Muscle of leg (tissue), 3 donors: ENCODE measurements at regions not wholly inside any gene's neighbourhood (a gene's known extent, or its start where the extent isn't known, plus 50 kb on each side); places are given as distances from the start of the nearest gene placed in this dataset.
A peak's percentile ranks its signal among the peaks of the same experiment; 100 is the strongest.

Experiments used
- DNase-seq: peaks from one replicate; pipeline ENCODE4 v3.0.0; 2013
- H3K27ac ChIP-seq: one replicate; pipeline ENCODE4 v1.5.1; 2013; ENCODE audit warnings: mild to moderate bottlenecking, low read length, control low read depth
- H3K27me3 ChIP-seq: one replicate; pipeline ENCODE4 v1.6.1; 2013; ENCODE audit warnings: low read length; ENCODE audit not compliant: control insufficient read depth, insufficient read depth
- H3K36me3 ChIP-seq: one replicate; pipeline ENCODE4 v1.6.1; 2013; ENCODE audit warnings: low read length; ENCODE audit not compliant: control insufficient read depth, insufficient read depth
- H3K4me1 ChIP-seq: one replicate; pipeline ENCODE4 v1.6.1; 2013; ENCODE audit warnings: low read length; ENCODE audit not compliant: control insufficient read depth, insufficient read depth
- H3K4me3 ChIP-seq: one replicate; pipeline ENCODE4 v1.5.1; 2013; ENCODE audit warnings: low read length, control low read depth
- H3K9me3 ChIP-seq: replicated peaks from 2 replicates; pipeline ENCODE4 v1.6.1; 2013; ENCODE audit warnings: low read depth, low read length; ENCODE audit not compliant: control insufficient read depth
- WGBS: methylation state at CpG from one replicate; pipeline ENCODE4 v1.1.5; 2013; ENCODE audit warnings: missing lambda C conversion rate; ENCODE audit not compliant: insufficient coverage; 5-methylcytosine and 5-hydroxymethylcytosine counted together

DNA sequence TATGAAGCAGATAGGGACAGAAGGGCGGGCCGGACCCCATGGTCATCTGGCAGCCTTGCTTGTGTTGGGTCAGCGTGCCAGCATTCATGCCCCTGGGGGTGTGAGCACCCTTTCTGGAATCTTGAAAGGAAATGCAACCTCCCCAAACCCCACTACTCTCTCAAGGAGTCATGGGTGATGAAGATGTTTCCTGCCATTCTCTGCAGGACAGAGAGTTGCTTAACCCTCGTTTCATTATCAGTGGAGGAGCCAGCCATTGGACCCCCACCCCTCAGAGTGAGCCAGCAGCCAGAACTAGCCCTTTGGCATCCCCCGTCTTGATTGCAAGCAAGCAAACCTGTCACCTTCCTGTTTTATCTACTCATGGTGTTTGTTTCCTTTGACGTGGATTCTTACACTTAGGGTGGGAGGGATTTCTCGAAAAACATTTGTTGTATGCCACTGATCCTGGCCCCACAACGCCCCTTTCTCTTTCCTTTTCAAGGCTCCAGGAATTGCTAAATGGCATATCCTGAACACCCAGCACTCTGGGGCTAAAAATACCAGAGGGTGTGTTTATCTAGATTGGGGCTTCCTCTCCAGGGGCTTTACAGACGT, 258.3 kb downstream of the ETS1 start:
- Histone ChIP-seq H3K36me3 (no peaks in the 10 kb centered on the region), H3K27ac (peak overlapping the region; percentile 65), H3K9me3 (no peaks in the 10 kb centered on the region), H3K27me3 (no peaks in the 10 kb centered on the region), H3K4me3 (no peak overlapping the region), H3K4me1 (no peaks in the 10 kb centered on the region)
- DNase-seq = peak; percentile 60
- whole genome bisulfite sequencing = 40% methylated on average over 1 of the region's 9 CpGs

- no CpG with 5 or more reads among the region's 4 CpGs for WGBS
- no peak overlapping the region for H3K4me3 ChIP-seq
Measured at GRCh38 chr11:128327274-128327673, 260.1 kb downstream of the ETS1 start.

GRCh38 chr11:128326791-128327190, 260.6 kb downstream of the ETS1 start:
- H3K4me1 ChIP-seq = no peaks in the 10 kb centered on the region
- DNase-seq = no peak
- H3K27ac ChIP-seq = no peak overlapping the region
- H3K36me3 ChIP-seq = no peaks in the 10 kb centered on the region
- H3K4me3 ChIP-seq = no peak overlapping the region
- 59% methylated on average over 5 of the region's 7 CpGs for WGBS
- H3K27me3 ChIP-seq = no peaks in the 10 kb centered on the region
- H3K9me3 ChIP-seq = no peaks in the 10 kb centered on the region

More at GRCh38 chr11:128327274-128327673, 260.1 kb downstream of the ETS1 start:
- Histone ChIP-seq H3K9me3 (no peaks in the 10 kb centered on the region), H3K36me3 (no peaks in the 10 kb centered on the region), H3K27me3 (no peaks in the 10 kb centered on the region), H3K4me1 (no peaks in the 10 kb centered on the region), H3K27ac (no peak overlapping the region)
- DNase-seq = no peak

DNA sequence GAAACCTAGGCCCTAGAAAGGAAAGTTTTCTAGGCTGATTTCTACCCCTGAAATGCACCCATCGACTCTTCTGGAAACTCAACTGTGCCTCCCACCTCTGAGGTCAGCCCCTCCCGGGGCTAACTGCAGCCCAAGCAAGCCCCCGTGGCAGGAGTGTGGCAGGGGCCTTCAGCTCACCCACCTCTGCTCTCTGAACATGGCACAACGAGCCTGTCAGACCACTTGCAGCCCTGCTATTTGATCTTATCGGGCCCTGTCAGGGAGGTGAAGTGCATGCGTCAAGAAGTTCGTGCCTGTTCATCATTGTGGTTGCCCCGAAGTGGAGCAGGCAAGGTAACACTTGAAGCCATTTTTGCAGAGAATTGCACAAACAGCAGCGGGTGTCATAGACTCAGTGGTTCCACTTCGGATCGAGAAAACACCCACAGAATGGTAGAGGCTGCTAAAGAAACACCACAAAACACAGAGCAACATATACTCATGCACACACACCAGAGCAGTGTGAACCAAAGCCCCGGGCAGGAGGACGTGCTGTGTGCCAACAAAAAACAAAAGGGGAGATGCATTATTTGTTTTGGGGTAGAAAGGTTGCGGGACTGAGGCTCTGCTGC, 262.7 kb downstream of the ETS1 start:
- Histone ChIP-seq H3K4me3 (no peak overlapping the region), H3K36me3 (no peaks in the 10 kb centered on the region), H3K27me3 (no peaks in the 10 kb centered on the region), H3K9me3 (no peaks in the 10 kb centered on the region), H3K4me1 (no peaks in the 10 kb centered on the region), H3K27ac (peak overlapping the region; percentile 24)
- no peak for DNase-seq
- WGBS = 81% methylated on average over 14 of the region's 14 CpGs

DNA sequence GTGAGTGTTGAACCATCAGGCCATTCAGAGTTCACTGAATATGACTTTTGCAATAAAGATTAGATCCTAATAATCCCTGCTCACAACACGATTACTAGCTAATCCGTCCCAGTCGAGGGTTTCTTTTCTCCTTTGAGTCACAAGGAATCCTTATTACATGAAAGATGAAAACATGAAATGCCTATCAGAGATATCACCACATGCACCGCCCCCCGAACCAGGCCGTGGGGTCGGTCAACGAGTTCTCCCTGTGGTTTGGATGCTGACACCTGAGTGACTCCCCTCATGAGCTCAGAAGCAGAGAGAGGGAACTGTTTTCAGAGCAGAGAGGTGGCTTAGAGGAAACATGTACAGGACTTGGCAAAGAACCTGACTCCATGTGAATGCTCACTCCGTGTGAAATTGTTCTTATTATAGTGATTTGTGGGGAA, 263.3 kb downstream of the ETS1 start:
- Histone ChIP-seq H3K4me3 (no peak overlapping the region), H3K27ac (no peak overlapping the region), H3K36me3 (no peaks in the 10 kb centered on the region), H3K9me3 (no peaks in the 10 kb centered on the region), H3K27me3 (no peaks in the 10 kb centered on the region), H3K4me1 (no peaks in the 10 kb centered on the region)
- 77% methylated on average over 3 of the region's 9 CpGs for WGBS
- DNase-seq = no peak

DNA sequence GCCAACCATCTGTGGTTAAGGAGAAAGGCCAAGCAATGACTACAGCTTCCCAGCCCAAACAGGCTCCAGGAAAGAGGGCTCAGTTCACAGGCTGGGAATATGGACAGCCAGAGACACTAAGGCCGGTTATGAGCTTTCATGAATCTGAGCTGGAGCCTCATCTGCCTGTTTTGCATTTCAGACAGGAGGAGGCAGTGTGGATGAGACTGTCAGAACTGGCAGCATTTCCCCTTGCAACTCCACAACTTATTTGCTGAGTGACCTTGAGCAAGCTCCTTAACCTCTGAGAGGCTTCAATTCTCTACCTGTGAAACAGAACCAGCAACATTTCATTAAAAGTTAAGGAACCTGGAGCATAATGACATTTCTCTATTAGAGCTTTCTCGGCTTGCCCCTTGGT, 264.0 kb downstream of the ETS1 start:
- Histone ChIP-seq H3K4me1 (no peaks in the 10 kb centered on the region), H3K36me3 (no peaks in the 10 kb centered on the region), H3K27ac (no peak overlapping the region)

GRCh38 chr11:128318856-128319474, 268.4 kb downstream of the ETS1 start:
- Histone ChIP-seq H3K4me3 (no peak overlapping the region), H3K27ac (no peak overlapping the region), H3K4me1 (no peaks in the 10 kb centered on the region), H3K27me3 (no peaks in the 10 kb centered on the region), H3K36me3 (no peaks in the 10 kb centered on the region), H3K9me3 (peaks cover 10% of the 10 kb centered on the region)
- WGBS = 0% methylated on average over 1 of the region's 8 CpGs
- DNase-seq = no peak

More for the DNA sequence above, 264.0 kb downstream of the ETS1 start:
- no peaks in the 10 kb centered on the region for H3K9me3 ChIP-seq
- 33% methylated on average over 1 of the region's 2 CpGs for WGBS
- H3K27me3 ChIP-seq = no peaks in the 10 kb centered on the region
- no peak overlapping the region for H3K4me3 ChIP-seq
- DNase-seq = no peak

- WGBS = no CpG with 5 or more reads among the region's 4 CpGs
- H3K36me3 ChIP-seq = no peaks in the 10 kb centered on the region
- no peak overlapping the region for H3K4me3 ChIP-seq
- H3K27ac ChIP-seq = no peak overlapping the region
- peaks cover 10% of the 10 kb centered on the region for H3K9me3 ChIP-seq
- H3K4me1 ChIP-seq = no peaks in the 10 kb centered on the region
- no peak for DNase-seq
- H3K27me3 ChIP-seq = no peaks in the 10 kb centered on the region
Measured at GRCh38 chr11:128316541-128317227, 270.7 kb downstream of the ETS1 start.

- H3K36me3 ChIP-seq = no peaks in the 10 kb centered on the region
- DNase-seq = no peak
- no CpG with 5 or more reads among the region's 3 CpGs for WGBS
- no peaks in the 10 kb centered on the region for H3K27me3 ChIP-seq
- H3K4me1 ChIP-seq = no peaks in the 10 kb centered on the region
- H3K4me3 ChIP-seq = no peak overlapping the region
- peaks cover 10% of the 10 kb centered on the region for H3K9me3 ChIP-seq
- H3K27ac ChIP-seq = no peak overlapping the region
Measured at GRCh38 chr11:128315933-128316332, 271.4 kb downstream of the ETS1 start.

- no peak for DNase-seq
- 100% methylated on average over 1 of the region's 1 CpG for WGBS
- H3K9me3 ChIP-seq = peaks cover 10% of the 10 kb centered on the region
- no peaks in the 10 kb centered on the region for H3K36me3 ChIP-seq
- H3K4me1 ChIP-seq = peaks cover 2% of the 10 kb centered on the region
- H3K27me3 ChIP-seq = no peaks in the 10 kb centered on the region
- H3K4me3 ChIP-seq = no peak overlapping the region
- H3K27ac ChIP-seq = no peak overlapping the region
Measured at GRCh38 chr11:128313931-128314330, 273.4 kb downstream of the ETS1 start.
